ENCODE measurements at regions not wholly inside any gene's neighbourhood (a gene's known extent, or its start where the extent isn't known, plus 50 kb on each side); places are given as distances from the start of the nearest gene placed in this dataset.

GRCh38 chr2:156190517-156190916, 142.0 kb downstream of the NR4A2 start:
- Histone ChIP-seq H3K4me3 (ENCODE audit: low read depth, low read length) (no peak overlapping the region), H3K4me1 (ENCODE audit: insufficient read depth) (no peaks in the 10 kb centered on the region), H3K36me3 (ENCODE audit: insufficient read depth) (no peaks in the 10 kb centered on the region), H3K27ac (ENCODE audit: low read depth) (no peak overlapping the region)
- no peak for DNase-seq (ENCODE audit: extremely low spot score)
- WGBS: 52% methylated on average over 3 of the region's 3 CpGs

- Histone ChIP-seq H3K4me1 (ENCODE audit: insufficient read depth) (no peaks in the 10 kb centered on the region), H3K4me3 (ENCODE audit: low read depth, low read length) (no peak overlapping the region), H3K27ac (ENCODE audit: low read depth) (no peak overlapping the region), H3K36me3 (ENCODE audit: insufficient read depth) (no peaks in the 10 kb centered on the region)
- 73% methylated on average over 3 of the region's 3 CpGs for WGBS
- DNase-seq (ENCODE audit: extremely low spot score): no peak
Measured at GRCh38 chr2:156189584-156189983, 142.9 kb downstream of the NR4A2 start.

GRCh38 chr2:156189143-156189542, 143.4 kb downstream of the NR4A2 start:
- Histone ChIP-seq H3K4me1 (ENCODE audit: insufficient read depth) (no peaks in the 10 kb centered on the region), H3K4me3 (ENCODE audit: low read depth, low read length) (no peak overlapping the region), H3K36me3 (ENCODE audit: insufficient read depth) (no peaks in the 10 kb centered on the region), H3K27ac (ENCODE audit: low read depth) (no peak overlapping the region)
- 65% methylated on average over 6 of the region's 6 CpGs for WGBS
- DNase-seq (ENCODE audit: extremely low spot score): no peak

- peak; percentile 89 for DNase-seq (ENCODE audit: extremely low spot score)
- H3K27ac ChIP-seq (ENCODE audit: low read depth): peak overlapping the region; percentile 43
- WGBS: 57% methylated on average over 2 of the region's 2 CpGs
- H3K4me3 ChIP-seq (ENCODE audit: low read depth, low read length): no peak overlapping the region
- H3K36me3 ChIP-seq (ENCODE audit: insufficient read depth): no peaks in the 10 kb centered on the region
- no peaks in the 10 kb centered on the region for H3K4me1 ChIP-seq (ENCODE audit: insufficient read depth)
Measured at GRCh38 chr2:156182132-156182531, 150.4 kb downstream of the NR4A2 start.

GRCh38 chr2:156181208-156181607, 151.3 kb downstream of the NR4A2 start:
- 71% methylated on average over 1 of the region's 1 CpG for WGBS
- H3K27ac ChIP-seq (ENCODE audit: low read depth): no peak overlapping the region

GRCh38 chr2:156177654-156178053, 154.9 kb downstream of the NR4A2 start:
- Histone ChIP-seq H3K4me1 (ENCODE audit: insufficient read depth) (no peaks in the 10 kb centered on the region), H3K36me3 (ENCODE audit: insufficient read depth) (no peaks in the 10 kb centered on the region), H3K4me3 (ENCODE audit: low read depth, low read length) (no peak overlapping the region), H3K27ac (ENCODE audit: low read depth) (no peak overlapping the region)
- 82% methylated on average over 3 of the region's 3 CpGs for WGBS
- DNase-seq (ENCODE audit: extremely low spot score): no peak

More at GRCh38 chr2:156181208-156181607, 151.3 kb downstream of the NR4A2 start:
- Histone ChIP-seq H3K36me3 (ENCODE audit: insufficient read depth) (no peaks in the 10 kb centered on the region), H3K4me3 (ENCODE audit: low read depth, low read length) (no peak overlapping the region), H3K4me1 (ENCODE audit: insufficient read depth) (no peaks in the 10 kb centered on the region)
- DNase-seq (ENCODE audit: extremely low spot score): no peak

- Histone ChIP-seq H3K27ac (ENCODE audit: low read depth) (no peak overlapping the region), H3K4me1 (ENCODE audit: insufficient read depth) (no peaks in the 10 kb centered on the region), H3K4me3 (ENCODE audit: low read depth, low read length) (no peak overlapping the region), H3K36me3 (ENCODE audit: insufficient read depth) (no peaks in the 10 kb centered on the region)
- 68% methylated on average over 2 of the region's 2 CpGs for WGBS
- DNase-seq (ENCODE audit: extremely low spot score): no peak
Measured at GRCh38 chr2:156175946-156176345, 156.6 kb downstream of the NR4A2 start.

GRCh38 chr2:156170929-156171328, 161.6 kb downstream of the NR4A2 start:
- DNase-seq (ENCODE audit: extremely low spot score): no peak
- WGBS: 41% methylated on average over 2 of the region's 2 CpGs
- Histone ChIP-seq H3K4me3 (ENCODE audit: low read depth, low read length) (no peak overlapping the region), H3K27ac (ENCODE audit: low read depth) (no peak overlapping the region), H3K4me1 (ENCODE audit: insufficient read depth) (no peaks in the 10 kb centered on the region), H3K36me3 (ENCODE audit: insufficient read depth) (no peaks in the 10 kb centered on the region)

- Histone ChIP-seq H3K27ac (ENCODE audit: low read depth) (no peak overlapping the region), H3K36me3 (ENCODE audit: insufficient read depth) (no peaks in the 10 kb centered on the region), H3K4me1 (ENCODE audit: insufficient read depth) (no peaks in the 10 kb centered on the region), H3K4me3 (ENCODE audit: low read depth, low read length) (no peak overlapping the region)
- 42% methylated on average over 2 of the region's 2 CpGs for WGBS
- no peak for DNase-seq (ENCODE audit: extremely low spot score)
Measured at GRCh38 chr2:156165742-156166141, 166.8 kb downstream of the NR4A2 start.

- DNase-seq (ENCODE audit: extremely low spot score): no peak
- 79% methylated on average over 7 of the region's 7 CpGs for WGBS
- H3K36me3 ChIP-seq (ENCODE audit: insufficient read depth): no peaks in the 10 kb centered on the region
- H3K4me1 ChIP-seq (ENCODE audit: insufficient read depth): no peaks in the 10 kb centered on the region
- H3K27ac ChIP-seq (ENCODE audit: low read depth): no peak overlapping the region
- H3K4me3 ChIP-seq (ENCODE audit: low read depth, low read length): no peak overlapping the region
Measured at GRCh38 chr2:156164091-156164720, 168.3 kb downstream of the NR4A2 start.

- Histone ChIP-seq H3K4me1 (ENCODE audit: insufficient read depth) (no peaks in the 10 kb centered on the region), H3K36me3 (ENCODE audit: insufficient read depth) (no peaks in the 10 kb centered on the region), H3K27ac (ENCODE audit: low read depth) (no peak overlapping the region), H3K4me3 (ENCODE audit: low read depth, low read length) (no peak overlapping the region)
- no peak for DNase-seq (ENCODE audit: extremely low spot score)
- 49% methylated on average over 2 of the region's 2 CpGs for WGBS
Measured at GRCh38 chr2:156158808-156159207, 173.7 kb downstream of the NR4A2 start.

GRCh38 chr2:156157670-156158069, 174.9 kb downstream of the NR4A2 start:
- Histone ChIP-seq H3K4me3 (ENCODE audit: low read depth, low read length) (no peak overlapping the region), H3K27ac (ENCODE audit: low read depth) (no peak overlapping the region), H3K36me3 (ENCODE audit: insufficient read depth) (no peaks in the 10 kb centered on the region), H3K4me1 (ENCODE audit: insufficient read depth) (no peaks in the 10 kb centered on the region)
- 32% methylated on average over 1 of the region's 1 CpG for WGBS
- no peak for DNase-seq (ENCODE audit: extremely low spot score)

GRCh38 chr2:156156580-156156979, 175.9 kb downstream of the NR4A2 start:
- 66% methylated on average over 2 of the region's 2 CpGs for WGBS
- no peaks in the 10 kb centered on the region for H3K36me3 ChIP-seq (ENCODE audit: insufficient read depth)
- no peaks in the 10 kb centered on the region for H3K4me1 ChIP-seq (ENCODE audit: insufficient read depth)
- H3K4me3 ChIP-seq (ENCODE audit: low read depth, low read length): no peak overlapping the region
- no peak overlapping the region for H3K27ac ChIP-seq (ENCODE audit: low read depth)
- DNase-seq (ENCODE audit: extremely low spot score): no peak

GRCh38 chr2:156155319-156155718, 177.2 kb downstream of the NR4A2 start:
- 83% methylated on average over 3 of the region's 3 CpGs for WGBS
- DNase-seq (ENCODE audit: extremely low spot score): no peak
- no peaks in the 10 kb centered on the region for H3K36me3 ChIP-seq (ENCODE audit: insufficient read depth)
- H3K4me3 ChIP-seq (ENCODE audit: low read depth, low read length): no peak overlapping the region
- no peak overlapping the region for H3K27ac ChIP-seq (ENCODE audit: low read depth)
- H3K4me1 ChIP-seq (ENCODE audit: insufficient read depth): no peaks in the 10 kb centered on the region

GRCh38 chr2:156151351-156151750, 181.2 kb downstream of the NR4A2 start:
- H3K4me1 ChIP-seq (ENCODE audit: insufficient read depth): no peaks in the 10 kb centered on the region
- 95% methylated on average over 1 of the region's 1 CpG for WGBS
- H3K36me3 ChIP-seq (ENCODE audit: insufficient read depth): no peaks in the 10 kb centered on the region
- no peak overlapping the region for H3K27ac ChIP-seq (ENCODE audit: low read depth)
- no peak overlapping the region for H3K4me3 ChIP-seq (ENCODE audit: low read depth, low read length)
- DNase-seq (ENCODE audit: extremely low spot score): no peak
